ENCODE measurements at regions not wholly inside any gene's neighbourhood (a gene's known extent, or its start where the extent isn't known, plus 50 kb on each side); places are given as distances from the start of the nearest gene placed in this dataset.

DNA sequence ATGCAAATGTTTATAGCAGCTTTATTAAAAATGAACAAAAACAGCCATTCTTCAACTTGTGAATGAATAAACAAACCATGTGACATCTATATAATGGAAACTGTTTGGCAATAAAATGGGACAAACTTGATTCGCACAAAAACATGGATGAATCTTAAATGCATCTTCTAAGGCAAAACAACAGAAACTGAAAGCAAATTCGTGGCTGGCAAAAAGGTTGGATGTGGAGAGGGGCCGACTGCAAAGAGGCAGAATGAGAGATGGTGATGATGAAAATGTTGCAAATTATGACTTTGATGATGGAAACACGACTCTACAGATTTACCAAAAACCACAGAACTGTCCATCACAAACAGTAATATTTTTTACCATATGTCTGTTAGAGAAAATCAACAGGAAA lies 327.0 kb upstream of the NR5A2 start:
- Histone ChIP-seq H3K9me3 (ENCODE audit: control insufficient read depth, low read length) (no peaks in the 10 kb centered on the region), H3K4me3 (ENCODE audit: insufficient read depth, low read depth, low read length) (no peak overlapping the region), H3K27ac (ENCODE audit: insufficient read depth, low read depth, low read length, poor library complexity, severe bottlenecking) (no peak overlapping the region), H3K4me1 (ENCODE audit: control insufficient read depth, insufficient read depth, low read length) (no peaks in the 10 kb centered on the region), H3K27me3 (ENCODE audit: control insufficient read depth, insufficient read depth, low read length, poor library complexity, severe bottlenecking) (no peaks in the 10 kb centered on the region), H3K36me3 (ENCODE audit: control insufficient read depth, insufficient read depth, low read length) (no peaks in the 10 kb centered on the region)
- WGBS, 2 experiments: 90 to 91% methylated on average over 3 to 4 of the region's 4 CpGs

DNA sequence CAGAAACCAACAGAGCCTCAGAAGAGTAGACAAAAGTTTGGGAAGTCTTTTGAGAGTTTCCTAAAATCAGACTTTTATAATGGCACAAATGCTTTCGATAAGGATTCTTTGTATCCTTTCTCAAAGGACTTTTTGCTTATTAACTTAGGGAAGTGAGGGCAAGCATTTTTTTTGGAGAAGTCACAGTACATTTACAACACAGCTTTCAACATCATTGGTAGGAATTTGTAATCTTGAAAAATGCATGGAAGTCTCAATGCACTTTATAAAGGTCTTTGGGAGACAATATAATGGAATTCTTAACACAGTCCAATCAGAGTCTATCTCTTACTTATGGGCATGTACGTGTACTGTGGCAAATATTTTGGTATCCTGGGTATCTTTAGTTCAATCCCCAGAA lies 325.8 kb upstream of the NR5A2 start:
- Histone ChIP-seq H3K27me3 (ENCODE audit: control insufficient read depth, insufficient read depth, low read length, poor library complexity, severe bottlenecking) (no peaks in the 10 kb centered on the region), H3K9me3 (ENCODE audit: control insufficient read depth, low read length) (no peaks in the 10 kb centered on the region), H3K27ac (ENCODE audit: insufficient read depth, low read depth, low read length, poor library complexity, severe bottlenecking) (no peak overlapping the region), H3K36me3 (ENCODE audit: control insufficient read depth, insufficient read depth, low read length) (no peaks in the 10 kb centered on the region), H3K4me3 (ENCODE audit: insufficient read depth, low read depth, low read length) (no peak overlapping the region), H3K4me1 (ENCODE audit: control insufficient read depth, insufficient read depth, low read length) (no peaks in the 10 kb centered on the region)
- 100% methylated on average over 2 of the region's 2 CpGs; no CpG with 5 or more reads in 1 of the 2 experiments for WGBS, 2 experiments

GRCh38 chr1:199704231-199704630 lies 323.3 kb upstream of the NR5A2 start:
- no peak overlapping the region for H3K4me3 ChIP-seq (ENCODE audit: insufficient read depth, low read depth, low read length)
- H3K4me1 ChIP-seq (ENCODE audit: control insufficient read depth, insufficient read depth, low read length): no peaks in the 10 kb centered on the region
- no peaks in the 10 kb centered on the region for H3K27me3 ChIP-seq (ENCODE audit: control insufficient read depth, insufficient read depth, low read length, poor library complexity, severe bottlenecking)
- H3K27ac ChIP-seq (ENCODE audit: insufficient read depth, low read depth, low read length, poor library complexity, severe bottlenecking): no peak overlapping the region
- H3K36me3 ChIP-seq (ENCODE audit: control insufficient read depth, insufficient read depth, low read length): no peaks in the 10 kb centered on the region
- no peaks in the 10 kb centered on the region for H3K9me3 ChIP-seq (ENCODE audit: control insufficient read depth, low read length)

DNA sequence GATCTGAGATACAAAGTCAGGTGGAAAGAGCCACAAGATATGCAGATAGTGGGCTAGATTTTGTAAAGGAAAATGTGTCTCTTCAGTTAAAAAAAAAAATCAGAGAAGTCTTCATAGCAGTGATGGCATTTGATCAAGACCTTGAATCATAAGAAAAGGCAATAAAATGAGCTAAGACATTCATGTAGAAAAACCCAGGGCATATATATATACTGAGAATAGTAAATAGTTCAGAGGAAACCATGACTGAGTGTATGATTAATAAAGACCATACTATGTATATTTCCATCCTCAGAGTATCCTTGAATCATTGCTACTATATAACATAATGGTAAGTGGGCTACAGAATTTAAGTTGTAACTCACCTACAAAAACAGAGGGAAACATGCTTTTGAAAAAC lies 321.7 kb upstream of the NR5A2 start:
- Histone ChIP-seq H3K27me3 (ENCODE audit: control insufficient read depth, insufficient read depth, low read length, poor library complexity, severe bottlenecking) (no peaks in the 10 kb centered on the region), H3K4me1 (ENCODE audit: control insufficient read depth, insufficient read depth, low read length) (no peaks in the 10 kb centered on the region), H3K4me3 (ENCODE audit: insufficient read depth, low read depth, low read length) (no peak overlapping the region), H3K9me3 (ENCODE audit: control insufficient read depth, low read length) (no peaks in the 10 kb centered on the region), H3K36me3 (ENCODE audit: control insufficient read depth, insufficient read depth, low read length) (no peaks in the 10 kb centered on the region), H3K27ac (ENCODE audit: insufficient read depth, low read depth, low read length, poor library complexity, severe bottlenecking) (no peak overlapping the region)

GRCh38 chr1:199706826-199707606 lies 320.5 kb upstream of the NR5A2 start:
- Histone ChIP-seq H3K9me3 (ENCODE audit: control insufficient read depth, low read length) (no peaks in the 10 kb centered on the region), H3K4me3 (ENCODE audit: insufficient read depth, low read depth, low read length) (no peak overlapping the region), H3K4me1 (ENCODE audit: control insufficient read depth, insufficient read depth, low read length) (no peaks in the 10 kb centered on the region), H3K36me3 (ENCODE audit: control insufficient read depth, insufficient read depth, low read length) (no peaks in the 10 kb centered on the region), H3K27me3 (ENCODE audit: control insufficient read depth, insufficient read depth, low read length, poor library complexity, severe bottlenecking) (no peaks in the 10 kb centered on the region), H3K27ac (ENCODE audit: insufficient read depth, low read depth, low read length, poor library complexity, severe bottlenecking) (no peak overlapping the region)
- WGBS, 2 experiments: 88 to 95% methylated on average over 2 of the region's 5 CpGs

DNA sequence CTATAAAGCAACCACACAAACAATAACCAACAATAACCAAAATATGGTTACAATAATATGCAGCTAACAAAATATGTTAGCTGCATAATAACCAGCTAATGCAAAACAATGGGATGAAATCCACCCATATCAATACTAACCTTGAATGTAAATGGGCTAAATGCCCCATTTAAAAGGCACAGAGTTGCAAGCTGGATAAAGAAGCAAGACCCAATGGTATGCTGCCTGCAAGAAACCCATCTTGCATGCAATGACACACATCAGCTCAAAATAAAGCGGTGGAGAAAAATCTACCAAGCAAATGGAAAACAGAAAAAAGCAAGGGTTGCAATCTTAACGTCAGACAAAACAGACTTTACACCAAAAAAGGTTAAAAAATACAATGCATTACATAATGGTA lies 316.5 kb upstream of the NR5A2 start:
- 98 to 100% methylated on average over 1 to 2 of the region's 2 CpGs for WGBS, 2 experiments
- no peaks in the 10 kb centered on the region for H3K9me3 ChIP-seq (ENCODE audit: control insufficient read depth, low read length)
- H3K27ac ChIP-seq (ENCODE audit: insufficient read depth, low read depth, low read length, poor library complexity, severe bottlenecking): no peak overlapping the region
- no peaks in the 10 kb centered on the region for H3K36me3 ChIP-seq (ENCODE audit: control insufficient read depth, insufficient read depth, low read length)
- no peaks in the 10 kb centered on the region for H3K4me1 ChIP-seq (ENCODE audit: control insufficient read depth, insufficient read depth, low read length)
- no peaks in the 10 kb centered on the region for H3K27me3 ChIP-seq (ENCODE audit: control insufficient read depth, insufficient read depth, low read length, poor library complexity, severe bottlenecking)
- H3K4me3 ChIP-seq (ENCODE audit: insufficient read depth, low read depth, low read length): no peak overlapping the region

DNA sequence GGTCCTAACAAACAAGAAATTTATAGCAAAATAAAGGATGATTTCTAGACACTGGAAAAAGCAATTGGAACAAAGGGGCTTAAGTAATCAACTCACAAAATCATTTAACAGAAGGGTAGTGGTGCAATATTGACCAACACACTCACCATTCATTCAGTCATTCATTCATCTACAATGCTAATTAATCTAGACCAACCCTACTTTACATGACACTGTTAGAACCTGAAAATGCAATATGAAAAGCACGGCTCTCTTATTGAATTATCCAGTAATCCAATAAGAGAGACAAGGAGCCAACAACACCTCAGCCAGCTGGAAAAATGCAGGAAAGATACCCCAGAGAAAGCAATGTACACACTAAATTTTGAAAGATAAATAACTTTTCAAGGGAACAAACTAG lies 310.8 kb upstream of the NR5A2 start:
- Histone ChIP-seq H3K4me3 (ENCODE audit: insufficient read depth, low read depth, low read length) (no peak overlapping the region), H3K4me1 (ENCODE audit: control insufficient read depth, insufficient read depth, low read length) (no peaks in the 10 kb centered on the region), H3K27me3 (ENCODE audit: control insufficient read depth, insufficient read depth, low read length, poor library complexity, severe bottlenecking) (no peaks in the 10 kb centered on the region), H3K9me3 (ENCODE audit: control insufficient read depth, low read length) (no peaks in the 10 kb centered on the region), H3K36me3 (ENCODE audit: control insufficient read depth, insufficient read depth, low read length) (no peaks in the 10 kb centered on the region), H3K27ac (ENCODE audit: insufficient read depth, low read depth, low read length, poor library complexity, severe bottlenecking) (no peak overlapping the region)
- WGBS, 2 experiments: 88 to 100% methylated on average over 1 of the region's 1 CpG

DNA sequence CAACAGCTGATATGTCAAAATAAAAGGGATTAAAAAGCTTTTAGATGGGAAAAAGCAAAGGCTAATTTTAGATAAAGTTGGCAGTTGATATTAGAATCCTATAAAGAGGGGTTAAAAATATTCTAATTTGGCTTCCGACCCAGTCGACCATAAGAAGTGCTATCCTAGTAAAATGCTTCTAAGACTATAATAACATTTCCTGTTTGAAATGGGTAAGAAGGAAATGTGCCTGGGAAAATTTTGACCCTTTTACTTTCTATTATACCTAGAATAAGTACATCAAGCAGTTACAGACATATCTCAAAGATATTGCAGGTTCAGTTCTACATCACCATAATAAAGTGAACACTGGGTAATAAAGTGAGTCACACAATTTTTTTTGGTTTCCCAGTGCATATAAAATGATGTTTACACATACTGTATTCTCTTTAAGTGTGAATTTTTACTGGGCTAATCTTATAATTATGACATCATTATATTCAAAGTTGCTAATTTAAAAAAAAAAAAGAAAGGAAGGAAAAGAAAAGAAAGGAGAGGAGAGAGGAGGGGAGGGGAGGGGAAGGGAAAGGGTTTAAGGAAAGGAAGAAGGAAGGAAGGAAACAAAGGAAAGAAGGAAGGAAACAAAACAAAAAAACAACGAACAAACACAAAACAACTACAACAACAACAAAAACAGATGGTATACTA lies 308.2 kb upstream of the NR5A2 start:
- Histone ChIP-seq H3K36me3 (ENCODE audit: control insufficient read depth, insufficient read depth, low read length) (no peaks in the 10 kb centered on the region), H3K27ac (ENCODE audit: insufficient read depth, low read depth, low read length, poor library complexity, severe bottlenecking) (no peak overlapping the region), H3K4me3 (ENCODE audit: insufficient read depth, low read depth, low read length) (no peak overlapping the region), H3K9me3 (ENCODE audit: control insufficient read depth, low read length) (no peaks in the 10 kb centered on the region), H3K4me1 (ENCODE audit: control insufficient read depth, insufficient read depth, low read length) (no peaks in the 10 kb centered on the region), H3K27me3 (ENCODE audit: control insufficient read depth, insufficient read depth, low read length, poor library complexity, severe bottlenecking) (no peaks in the 10 kb centered on the region)
- whole genome bisulfite sequencing, 2 experiments: 90 to 91% methylated on average over 1 to 3 of the region's 3 CpGs

- no peak overlapping the region for H3K4me3 ChIP-seq (ENCODE audit: insufficient read depth, low read depth, low read length)
- H3K36me3 ChIP-seq (ENCODE audit: control insufficient read depth, insufficient read depth, low read length): no peaks in the 10 kb centered on the region
- H3K27ac ChIP-seq (ENCODE audit: insufficient read depth, low read depth, low read length, poor library complexity, severe bottlenecking): no peak overlapping the region
- no peaks in the 10 kb centered on the region for H3K27me3 ChIP-seq (ENCODE audit: control insufficient read depth, insufficient read depth, low read length, poor library complexity, severe bottlenecking)
- no peaks in the 10 kb centered on the region for H3K4me1 ChIP-seq (ENCODE audit: control insufficient read depth, insufficient read depth, low read length)
- no peaks in the 10 kb centered on the region for H3K9me3 ChIP-seq (ENCODE audit: control insufficient read depth, low read length)
- 32 to 47% methylated on average over 2 of the region's 2 CpGs for WGBS, 2 experiments
Measured at GRCh38 chr1:199720496-199720895, 307.0 kb upstream of the NR5A2 start.

GRCh38 chr1:199721001-199721400 lies 306.5 kb upstream of the NR5A2 start:
- Histone ChIP-seq H3K27ac (ENCODE audit: insufficient read depth, low read depth, low read length, poor library complexity, severe bottlenecking) (no peak overlapping the region), H3K27me3 (ENCODE audit: control insufficient read depth, insufficient read depth, low read length, poor library complexity, severe bottlenecking) (no peaks in the 10 kb centered on the region), H3K9me3 (ENCODE audit: control insufficient read depth, low read length) (no peaks in the 10 kb centered on the region), H3K4me1 (ENCODE audit: control insufficient read depth, insufficient read depth, low read length) (no peaks in the 10 kb centered on the region), H3K36me3 (ENCODE audit: control insufficient read depth, insufficient read depth, low read length) (no peaks in the 10 kb centered on the region), H3K4me3 (ENCODE audit: insufficient read depth, low read depth, low read length) (no peak overlapping the region)
- 80% methylated on average over 1 of the region's 1 CpG; no CpG with 5 or more reads in 1 of the 2 experiments for WGBS, 2 experiments

Measured in ectodermal cell (in vitro differentiated cells).